ENCODE measurements at regions not wholly inside any gene's neighbourhood (a gene's known extent, or its start where the extent isn't known, plus 50 kb on each side); places are given as distances from the start of the nearest gene placed in this dataset.

DNA sequence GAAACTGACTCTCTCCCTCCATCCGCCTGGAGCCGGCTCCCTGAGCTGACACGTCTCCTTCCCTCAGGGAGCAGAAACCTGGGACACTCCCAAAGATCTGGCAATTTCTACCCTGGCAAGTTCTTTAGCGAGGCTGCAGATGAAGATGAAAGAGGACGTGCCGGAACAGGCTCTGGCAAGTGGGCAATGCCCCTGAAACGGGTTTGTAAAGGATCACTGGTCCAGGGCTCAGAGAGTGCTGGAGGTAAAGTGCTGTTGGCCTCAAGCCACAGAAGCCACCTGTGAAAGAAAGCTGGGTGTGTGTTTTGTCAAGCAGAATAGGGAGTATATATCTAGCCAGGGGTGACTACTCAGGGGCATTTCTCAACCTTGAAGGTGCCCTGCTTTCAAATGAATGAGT is 131.4 kb upstream of the ATP6AP2 start:
- TF ChIP-seq, protein P1, sequence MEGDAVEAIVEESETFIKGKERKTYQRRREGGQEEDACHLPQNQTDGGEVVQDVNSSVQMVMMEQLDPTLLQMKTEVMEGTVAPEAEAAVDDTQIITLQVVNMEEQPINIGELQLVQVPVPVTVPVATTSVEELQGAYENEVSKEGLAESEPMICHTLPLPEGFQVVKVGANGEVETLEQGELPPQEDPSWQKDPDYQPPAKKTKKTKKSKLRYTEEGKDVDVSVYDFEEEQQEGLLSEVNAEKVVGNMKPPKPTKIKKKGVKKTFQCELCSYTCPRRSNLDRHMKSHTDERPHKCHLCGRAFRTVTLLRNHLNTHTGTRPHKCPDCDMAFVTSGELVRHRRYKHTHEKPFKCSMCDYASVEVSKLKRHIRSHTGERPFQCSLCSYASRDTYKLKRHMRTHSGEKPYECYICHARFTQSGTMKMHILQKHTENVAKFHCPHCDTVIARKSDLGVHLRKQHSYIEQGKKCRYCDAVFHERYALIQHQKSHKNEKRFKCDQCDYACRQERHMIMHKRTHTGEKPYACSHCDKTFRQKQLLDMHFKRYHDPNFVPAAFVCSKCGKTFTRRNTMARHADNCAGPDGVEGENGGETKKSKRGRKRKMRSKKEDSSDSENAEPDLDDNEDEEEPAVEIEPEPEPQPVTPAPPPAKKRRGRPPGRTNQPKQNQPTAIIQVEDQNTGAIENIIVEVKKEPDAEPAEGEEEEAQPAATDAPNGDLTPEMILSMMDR (IDR thresholded peaks at IDR 0.05; ENCODE audit: low read depth, low read length, missing control alignments): no peak
- in situ Hi-C loops (cut with HindIII; ENCODE audit: low pct_ligation_motif_present, low sequenced_read_pairs): no loop called here

DNA sequence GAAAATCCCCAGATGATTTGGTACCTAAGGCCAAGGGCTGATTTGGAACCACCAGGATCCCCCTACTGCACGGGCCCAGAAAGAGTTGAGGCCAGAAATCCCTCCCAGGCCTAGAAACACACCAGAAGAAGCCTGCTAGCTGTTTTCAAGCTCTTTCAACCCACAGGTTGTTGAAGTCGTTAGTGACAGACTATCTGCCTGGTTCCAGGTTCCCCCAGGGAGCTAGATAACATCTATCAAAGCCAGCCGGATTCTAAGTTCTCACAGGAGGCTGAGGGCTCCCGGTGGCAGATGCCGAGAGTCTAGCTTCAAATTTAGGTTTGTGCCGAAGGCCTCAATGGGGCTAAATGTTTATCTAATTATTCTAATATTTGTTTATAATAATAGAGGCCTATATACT is 132.0 kb upstream of the ATP6AP2 start:
- no peak for DNase-seq
- no peaks in the 10 kb centered on the region for H3K27me3 ChIP-seq (replicated peaks)
- no peak overlapping the region for H3K4me3 ChIP-seq (ENCODE audit: low read depth, low read length)
- TF ChIP-seq, protein P1 (IDR thresholded peaks at IDR 0.05; ENCODE audit: low read depth, low read length, missing control alignments): no peak
- no peaks in the 10 kb centered on the region for H3K36me3 ChIP-seq (replicated peaks)
- H3K27ac ChIP-seq: no peak overlapping the region
- in situ Hi-C loops (cut with HindIII; ENCODE audit: low pct_ligation_motif_present, low sequenced_read_pairs): no loop called here

More for the DNA sequence above, 131.4 kb upstream of the ATP6AP2 start:
- no peak for DNase-seq
- Histone ChIP-seq H3K27ac (no peak overlapping the region), H3K4me3 (ENCODE audit: low read depth, low read length) (no peak overlapping the region), H3K36me3 (replicated peaks) (no peaks in the 10 kb centered on the region), H3K27me3 (replicated peaks) (no peaks in the 10 kb centered on the region)

GRCh38 chrX:40446921-40447320 is 133.8 kb upstream of the ATP6AP2 start:
- no peaks in the 10 kb centered on the region for H3K27me3 ChIP-seq (replicated peaks)
- H3K27ac ChIP-seq: no peak overlapping the region
- H3K36me3 ChIP-seq (replicated peaks): no peaks in the 10 kb centered on the region
- no peak for DNase-seq
- in situ Hi-C loops (cut with HindIII; ENCODE audit: low pct_ligation_motif_present, low sequenced_read_pairs): no loop called here
- no peak overlapping the region for H3K4me3 ChIP-seq (ENCODE audit: low read depth, low read length)
- TF ChIP-seq, protein P1 (IDR thresholded peaks at IDR 0.05; ENCODE audit: low read depth, low read length, missing control alignments): no peak

DNA sequence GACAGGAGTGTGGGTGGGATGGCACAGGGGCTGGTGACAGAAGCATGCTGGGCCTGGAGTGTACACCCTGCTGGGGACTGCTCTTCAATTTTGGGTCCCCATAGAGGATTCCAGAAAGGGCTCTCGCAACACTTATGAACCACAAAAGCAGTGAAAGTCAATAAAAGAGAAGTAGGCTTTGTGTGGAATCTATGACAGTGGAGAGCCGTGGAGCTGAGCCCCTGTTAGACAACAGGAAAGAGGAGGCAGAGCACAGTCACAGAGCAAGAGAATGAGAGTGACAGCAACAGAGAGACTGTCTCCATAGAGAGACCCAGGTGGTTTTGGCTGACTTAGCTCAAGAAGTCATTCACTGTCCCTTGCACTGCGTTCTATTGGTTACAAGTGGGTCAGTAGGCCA is 135.1 kb upstream of the ATP6AP2 start:
- Histone ChIP-seq H3K4me3 (ENCODE audit: low read depth, low read length) (no peak overlapping the region), H3K27me3 (replicated peaks) (no peaks in the 10 kb centered on the region), H3K27ac (no peak overlapping the region), H3K36me3 (replicated peaks) (no peaks in the 10 kb centered on the region)
- TF ChIP-seq, protein P1 (IDR thresholded peaks at IDR 0.05; ENCODE audit: low read depth, low read length, missing control alignments): no peak
- DNase-seq: no peak
- in situ Hi-C loops (cut with HindIII; ENCODE audit: low pct_ligation_motif_present, low sequenced_read_pairs): no loop called here

DNA sequence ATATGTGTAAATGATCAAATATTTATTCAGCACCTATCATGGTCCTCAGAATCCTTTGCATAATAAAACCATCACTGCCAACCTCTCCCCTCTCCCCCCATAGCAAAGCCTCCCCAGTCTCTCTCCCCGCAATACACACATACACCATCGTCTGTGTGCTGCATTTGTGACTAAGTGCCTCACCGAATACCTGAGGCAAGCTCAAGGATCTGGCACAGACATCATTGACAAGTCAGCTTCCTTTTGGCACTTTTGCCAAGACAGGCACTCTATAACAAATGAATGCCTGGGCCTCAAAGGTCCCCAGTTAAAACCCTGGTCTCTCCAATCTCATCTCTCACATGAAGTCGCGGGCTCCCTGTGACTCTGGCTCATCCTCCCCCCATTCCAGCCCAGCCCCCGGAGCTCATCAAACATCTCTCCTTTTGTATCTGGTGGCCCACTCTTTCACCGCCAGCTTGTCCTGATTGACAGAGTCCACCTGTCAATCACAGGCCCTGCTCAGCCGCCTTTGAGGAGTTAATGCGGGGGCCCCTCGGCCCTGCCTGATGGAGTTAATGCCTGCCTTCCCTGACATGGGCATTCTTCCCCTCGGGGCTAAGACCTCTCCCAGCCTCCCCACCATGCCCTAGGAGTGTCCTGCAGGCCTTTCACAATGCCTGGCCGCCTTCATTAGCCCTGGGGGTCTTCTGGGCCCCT is 135.8 kb upstream of the ATP6AP2 start:
- Histone ChIP-seq H3K27me3 (replicated peaks) (no peaks in the 10 kb centered on the region), H3K4me3 (ENCODE audit: low read depth, low read length) (no peak overlapping the region), H3K27ac (no peak overlapping the region), H3K36me3 (replicated peaks) (no peaks in the 10 kb centered on the region)
- in situ Hi-C loops (cut with HindIII; ENCODE audit: low pct_ligation_motif_present, low sequenced_read_pairs): no loop called here
- DNase-seq: no peak
- TF ChIP-seq, protein P1 (IDR thresholded peaks at IDR 0.05; ENCODE audit: low read depth, low read length, missing control alignments): no peak

DNA sequence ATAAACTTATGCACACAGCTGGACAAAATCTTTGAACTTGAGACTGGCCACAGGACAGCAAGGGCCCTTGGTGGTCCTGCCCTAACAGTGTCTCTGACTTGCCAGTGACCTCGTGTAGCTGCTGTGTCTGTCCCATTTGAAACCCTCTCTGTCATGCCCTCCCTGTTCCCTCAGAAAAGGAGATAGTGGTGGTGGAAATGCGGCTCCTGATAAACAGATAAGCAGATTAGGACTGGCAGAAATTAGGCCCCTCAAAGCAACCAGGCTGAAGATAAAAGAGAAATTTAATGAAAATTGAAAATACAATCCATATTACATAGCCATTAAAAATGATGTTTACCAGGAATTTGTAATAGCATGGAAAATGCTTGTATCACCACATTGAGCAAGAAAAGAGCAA is 136.6 kb upstream of the ATP6AP2 start:
- H3K36me3 ChIP-seq (replicated peaks): no peaks in the 10 kb centered on the region
- in situ Hi-C loops (cut with HindIII; ENCODE audit: low pct_ligation_motif_present, low sequenced_read_pairs): no loop called here
- no peak overlapping the region for H3K27ac ChIP-seq
- H3K27me3 ChIP-seq (replicated peaks): no peaks in the 10 kb centered on the region
- no peak overlapping the region for H3K4me3 ChIP-seq (ENCODE audit: low read depth, low read length)
- TF ChIP-seq, protein P1 (IDR thresholded peaks at IDR 0.05; ENCODE audit: low read depth, low read length, missing control alignments): no peak
- DNase-seq: no peak

Data from brain microvascular endothelial cell (primary cell).